Endothelial cell of umbilical vein (primary cell): ENCODE measurements at regions not wholly inside any gene's neighbourhood (a gene's known extent, or its start where the extent isn't known, plus 50 kb on each side); places are given as distances from the start of the nearest gene placed in this dataset.

Source experiments
- CTCF ChIP-seq, 2 donors: IDR thresholded peaks; 1 replicate in 1 of 2; 2 replicates in 1 of 2; pipeline ENCODE4 v1.5.1; 2011; ENCODE audit warnings: low read length in 2 of 2, mild to moderate bottlenecking in 2 of 2, moderate library complexity in 2 of 2, control low read depth in 1 of 2, inconsistent platforms in 1 of 2, low read depth in 1 of 2; ENCODE audit not compliant: insufficient read depth in 1 of 2; ENCODE audit errors: extremely low read depth in 1 of 2
- EZH2 ChIP-seq: IDR thresholded peaks from 2 replicates; pipeline ENCODE4 v1.6.1; 2012; ENCODE audit warnings: borderline replicate concordance, low read depth, mild to moderate bottlenecking, moderate library complexity, low read length, inconsistent platforms; ENCODE audit not compliant: severe bottlenecking
- JUN ChIP-seq: IDR thresholded peaks from 2 replicates; pipeline ENCODE4 v1.6.1; 2011; ENCODE audit warnings: borderline replicate concordance, low read depth; ENCODE audit not compliant: insufficient read length, insufficient read depth
- POLR2A ChIP-seq: IDR thresholded peaks from 2 replicates; pipeline ENCODE4 v1.6.1; 2012; ENCODE audit warnings: low read depth, mild to moderate bottlenecking, control low read depth, low read length
- POLR2AphosphoS5 ChIP-seq: IDR thresholded peaks from 2 replicates; pipeline ENCODE4 v1.6.1; 2012; ENCODE audit warnings: low read depth, mild to moderate bottlenecking, control low read depth, low read length, moderate library complexity; ENCODE audit not compliant: insufficient read depth
- TF ChIP-seq, protein P1 (sequence below): IDR thresholded peaks from 2 replicates; pipeline ENCODE4 v1.6.1; 2011; ENCODE audit not compliant: insufficient read depth, insufficient read length

GRCh38 chr22:27011717-27012116, 354.3 kb downstream of the MIAT start:
- no peak for TF ChIP-seq CTCF (IDR thresholded peaks at IDR 0.05; ENCODE audit: extremely low read depth in 1 of 2, insufficient read depth in 1 of 2, low read depth in 1 of 2, low read length in 2 of 2)
- no peak for TF ChIP-seq POLR2A
- TF ChIP-seq JUN, result no peak
- TF ChIP-seq, protein P1, sequence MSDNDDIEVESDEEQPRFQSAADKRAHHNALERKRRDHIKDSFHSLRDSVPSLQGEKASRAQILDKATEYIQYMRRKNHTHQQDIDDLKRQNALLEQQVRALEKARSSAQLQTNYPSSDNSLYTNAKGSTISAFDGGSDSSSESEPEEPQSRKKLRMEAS, result no peak
- no peak for TF ChIP-seq POLR2AphosphoS5
- no peak for TF ChIP-seq EZH2
